H1 (cell line): ENCODE measurements at regions not wholly inside any gene's neighbourhood (a gene's known extent, or its start where the extent isn't known, plus 50 kb on each side); places are given as distances from the start of the nearest gene placed in this dataset.

Experiments used
- BACH1 ChIP-seq: IDR thresholded peaks from 2 replicates; pipeline ENCODE4 v1.6.1; 2012; ENCODE audit warnings: low read length, improper control_type of control experiment
- CHD2 ChIP-seq: IDR thresholded peaks from 2 replicates; pipeline ENCODE4 v1.6.1; 2012; ENCODE audit warnings: low read length, improper control_type of control experiment
- CREB1 ChIP-seq: IDR thresholded peaks from 2 replicates; pipeline ENCODE4 v1.6.1; 2012; ENCODE audit warnings: inconsistent platforms
- EZH2 ChIP-seq: fragments of 200-600 bp; sonication (generic); IDR thresholded peaks from 2 replicates; pipeline ENCODE4 v1.7.1; 2012; ENCODE audit warnings: low read depth, mild to moderate bottlenecking, moderate library complexity, low read length, inconsistent platforms; ENCODE audit not compliant: severe bottlenecking
- KDM4A ChIP-seq: IDR thresholded peaks from one replicate; pipeline ENCODE4 v1.7.1; 2012; ENCODE audit warnings: low read depth, mild to moderate bottlenecking, moderate library complexity, low read length, inconsistent platforms; ENCODE audit not compliant: severe bottlenecking
- RXRA ChIP-seq: IDR thresholded peaks from 2 replicates; pipeline ENCODE4 v1.6.1; 2011; ENCODE audit warnings: low read depth, mild to moderate bottlenecking, low read length, moderate library complexity; ENCODE audit not compliant: insufficient read depth
- SIRT6 ChIP-seq: IDR thresholded peaks from one replicate; pipeline ENCODE4 v1.7.1; 2012; ENCODE audit warnings: low read length, inconsistent platforms
- TF ChIP-seq, protein P1 (sequence below): fragments of 300-600 bp; sonication (generic); IDR thresholded peaks from 2 replicates; pipeline ENCODE4 v1.7.1; 2012; ENCODE audit warnings: low read length, moderate library complexity, mild to moderate bottlenecking, inconsistent platforms; ENCODE audit not compliant: insufficient replicate concordance

DNA sequence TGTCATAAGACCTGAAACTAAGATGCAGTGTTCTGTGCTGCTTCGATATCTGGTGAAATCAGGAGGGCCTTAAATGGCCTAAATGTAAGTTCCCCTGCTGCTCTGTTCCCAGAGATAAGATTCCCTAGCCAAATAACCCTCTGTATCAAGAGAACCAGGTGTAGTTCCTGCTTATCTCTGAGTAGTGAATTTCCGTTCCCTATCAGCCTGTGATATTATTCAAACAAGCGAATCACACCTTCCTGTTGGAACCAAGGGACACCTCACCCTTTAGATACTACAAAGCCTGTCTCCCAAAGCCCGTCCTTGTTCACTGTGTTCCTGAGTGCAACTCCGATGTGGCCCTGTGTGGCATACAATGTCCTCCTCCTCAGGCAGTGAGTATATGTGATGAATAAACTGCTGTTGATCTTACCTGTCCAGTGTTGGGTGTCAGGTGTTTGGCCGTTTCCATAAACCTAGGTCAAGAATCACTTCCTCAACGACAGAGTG is 52.2 kb upstream of the COCH start (continued):
- no peak for TF ChIP-seq RXRA
- no peak for TF ChIP-seq SIRT6
- TF ChIP-seq, protein P1, sequence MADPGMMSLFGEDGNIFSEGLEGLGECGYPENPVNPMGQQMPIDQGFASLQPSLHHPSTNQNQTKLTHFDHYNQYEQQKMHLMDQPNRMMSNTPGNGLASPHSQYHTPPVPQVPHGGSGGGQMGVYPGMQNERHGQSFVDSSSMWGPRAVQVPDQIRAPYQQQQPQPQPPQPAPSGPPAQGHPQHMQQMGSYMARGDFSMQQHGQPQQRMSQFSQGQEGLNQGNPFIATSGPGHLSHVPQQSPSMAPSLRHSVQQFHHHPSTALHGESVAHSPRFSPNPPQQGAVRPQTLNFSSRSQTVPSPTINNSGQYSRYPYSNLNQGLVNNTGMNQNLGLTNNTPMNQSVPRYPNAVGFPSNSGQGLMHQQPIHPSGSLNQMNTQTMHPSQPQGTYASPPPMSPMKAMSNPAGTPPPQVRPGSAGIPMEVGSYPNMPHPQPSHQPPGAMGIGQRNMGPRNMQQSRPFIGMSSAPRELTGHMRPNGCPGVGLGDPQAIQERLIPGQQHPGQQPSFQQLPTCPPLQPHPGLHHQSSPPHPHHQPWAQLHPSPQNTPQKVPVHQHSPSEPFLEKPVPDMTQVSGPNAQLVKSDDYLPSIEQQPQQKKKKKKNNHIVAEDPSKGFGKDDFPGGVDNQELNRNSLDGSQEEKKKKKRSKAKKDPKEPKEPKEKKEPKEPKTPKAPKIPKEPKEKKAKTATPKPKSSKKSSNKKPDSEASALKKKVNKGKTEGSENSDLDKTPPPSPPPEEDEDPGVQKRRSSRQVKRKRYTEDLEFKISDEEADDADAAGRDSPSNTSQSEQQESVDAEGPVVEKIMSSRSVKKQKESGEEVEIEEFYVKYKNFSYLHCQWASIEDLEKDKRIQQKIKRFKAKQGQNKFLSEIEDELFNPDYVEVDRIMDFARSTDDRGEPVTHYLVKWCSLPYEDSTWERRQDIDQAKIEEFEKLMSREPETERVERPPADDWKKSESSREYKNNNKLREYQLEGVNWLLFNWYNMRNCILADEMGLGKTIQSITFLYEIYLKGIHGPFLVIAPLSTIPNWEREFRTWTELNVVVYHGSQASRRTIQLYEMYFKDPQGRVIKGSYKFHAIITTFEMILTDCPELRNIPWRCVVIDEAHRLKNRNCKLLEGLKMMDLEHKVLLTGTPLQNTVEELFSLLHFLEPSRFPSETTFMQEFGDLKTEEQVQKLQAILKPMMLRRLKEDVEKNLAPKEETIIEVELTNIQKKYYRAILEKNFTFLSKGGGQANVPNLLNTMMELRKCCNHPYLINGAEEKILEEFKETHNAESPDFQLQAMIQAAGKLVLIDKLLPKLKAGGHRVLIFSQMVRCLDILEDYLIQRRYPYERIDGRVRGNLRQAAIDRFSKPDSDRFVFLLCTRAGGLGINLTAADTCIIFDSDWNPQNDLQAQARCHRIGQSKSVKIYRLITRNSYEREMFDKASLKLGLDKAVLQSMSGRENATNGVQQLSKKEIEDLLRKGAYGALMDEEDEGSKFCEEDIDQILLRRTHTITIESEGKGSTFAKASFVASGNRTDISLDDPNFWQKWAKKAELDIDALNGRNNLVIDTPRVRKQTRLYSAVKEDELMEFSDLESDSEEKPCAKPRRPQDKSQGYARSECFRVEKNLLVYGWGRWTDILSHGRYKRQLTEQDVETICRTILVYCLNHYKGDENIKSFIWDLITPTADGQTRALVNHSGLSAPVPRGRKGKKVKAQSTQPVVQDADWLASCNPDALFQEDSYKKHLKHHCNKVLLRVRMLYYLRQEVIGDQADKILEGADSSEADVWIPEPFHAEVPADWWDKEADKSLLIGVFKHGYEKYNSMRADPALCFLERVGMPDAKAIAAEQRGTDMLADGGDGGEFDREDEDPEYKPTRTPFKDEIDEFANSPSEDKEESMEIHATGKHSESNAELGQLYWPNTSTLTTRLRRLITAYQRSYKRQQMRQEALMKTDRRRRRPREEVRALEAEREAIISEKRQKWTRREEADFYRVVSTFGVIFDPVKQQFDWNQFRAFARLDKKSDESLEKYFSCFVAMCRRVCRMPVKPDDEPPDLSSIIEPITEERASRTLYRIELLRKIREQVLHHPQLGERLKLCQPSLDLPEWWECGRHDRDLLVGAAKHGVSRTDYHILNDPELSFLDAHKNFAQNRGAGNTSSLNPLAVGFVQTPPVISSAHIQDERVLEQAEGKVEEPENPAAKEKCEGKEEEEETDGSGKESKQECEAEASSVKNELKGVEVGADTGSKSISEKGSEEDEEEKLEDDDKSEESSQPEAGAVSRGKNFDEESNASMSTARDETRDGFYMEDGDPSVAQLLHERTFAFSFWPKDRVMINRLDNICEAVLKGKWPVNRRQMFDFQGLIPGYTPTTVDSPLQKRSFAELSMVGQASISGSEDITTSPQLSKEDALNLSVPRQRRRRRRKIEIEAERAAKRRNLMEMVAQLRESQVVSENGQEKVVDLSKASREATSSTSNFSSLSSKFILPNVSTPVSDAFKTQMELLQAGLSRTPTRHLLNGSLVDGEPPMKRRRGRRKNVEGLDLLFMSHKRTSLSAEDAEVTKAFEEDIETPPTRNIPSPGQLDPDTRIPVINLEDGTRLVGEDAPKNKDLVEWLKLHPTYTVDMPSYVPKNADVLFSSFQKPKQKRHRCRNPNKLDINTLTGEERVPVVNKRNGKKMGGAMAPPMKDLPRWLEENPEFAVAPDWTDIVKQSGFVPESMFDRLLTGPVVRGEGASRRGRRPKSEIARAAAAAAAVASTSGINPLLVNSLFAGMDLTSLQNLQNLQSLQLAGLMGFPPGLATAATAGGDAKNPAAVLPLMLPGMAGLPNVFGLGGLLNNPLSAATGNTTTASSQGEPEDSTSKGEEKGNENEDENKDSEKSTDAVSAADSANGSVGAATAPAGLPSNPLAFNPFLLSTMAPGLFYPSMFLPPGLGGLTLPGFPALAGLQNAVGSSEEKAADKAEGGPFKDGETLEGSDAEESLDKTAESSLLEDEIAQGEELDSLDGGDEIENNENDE = no peak
- TF ChIP-seq KDM4A = no peak
- no peak for TF ChIP-seq EZH2
- TF ChIP-seq CREB1 = no peak
- no peak for TF ChIP-seq CHD2
- TF ChIP-seq BACH1 = no peak
